ENCODE measurements at regions not wholly inside any gene's neighbourhood (a gene's known extent, or its start where the extent isn't known, plus 50 kb on each side); places are given as distances from the start of the nearest gene placed in this dataset.

GRCh38 chr7:54115028-54115763, 427.0 kb upstream of the VSTM2A start:
- intact Hi-C loops (cut with DNase I; ENCODE audit: low total_unique reads), result no loop called here
- H3K27ac ChIP-seq, result no peak overlapping the region
- no peaks in the 10 kb centered on the region for H3K9me3 ChIP-seq
- H3K27me3 ChIP-seq, result no peaks in the 10 kb centered on the region
- no peaks in the 10 kb centered on the region for H3K4me1 ChIP-seq
- H3K36me3 ChIP-seq (ENCODE audit: low read depth, missing control alignments), result no peaks in the 10 kb centered on the region
- TF ChIP-seq CTCF (IDR thresholded peaks at IDR 0.05) (no peak), POLR2A (IDR thresholded peaks at IDR 0.05) (no peak)
- WGBS, 2 donors, result 88 to 90% methylated on average over 4 to 9 of the region's 9 CpGs
- H3K4me3 ChIP-seq, result no peak overlapping the region
- DNase-seq, result no peak

GRCh38 chr7:54116956-54117355, 425.2 kb upstream of the VSTM2A start:
- TF ChIP-seq POLR2A (IDR thresholded peaks at IDR 0.05), result no peak
- TF ChIP-seq CTCF (IDR thresholded peaks at IDR 0.05), result no peak
- 70 to 83% methylated on average over 2 of the region's 2 CpGs for WGBS, 2 donors
- no peaks in the 10 kb centered on the region for H3K4me1 ChIP-seq
- DNase-seq, result no peak
- no peaks in the 10 kb centered on the region for H3K9me3 ChIP-seq
- H3K4me3 ChIP-seq, result no peak overlapping the region
- intact Hi-C loops (cut with DNase I; ENCODE audit: low total_unique reads), result no loop called here
- H3K27ac ChIP-seq, result no peak overlapping the region
- H3K36me3 ChIP-seq (ENCODE audit: low read depth, missing control alignments), result no peaks in the 10 kb centered on the region
- H3K27me3 ChIP-seq, result no peaks in the 10 kb centered on the region

- no peaks in the 10 kb centered on the region for H3K9me3 ChIP-seq
- H3K27me3 ChIP-seq, result no peaks in the 10 kb centered on the region
- no peaks in the 10 kb centered on the region for H3K4me1 ChIP-seq
- no peak overlapping the region for H3K4me3 ChIP-seq
- no peaks in the 10 kb centered on the region for H3K36me3 ChIP-seq (ENCODE audit: low read depth, missing control alignments)
- intact Hi-C loops (cut with DNase I; ENCODE audit: low total_unique reads), result no loop called here
- H3K27ac ChIP-seq, result no peak overlapping the region
- DNase-seq, result no peak
- TF ChIP-seq CTCF (IDR thresholded peaks at IDR 0.05) (no peak), POLR2A (IDR thresholded peaks at IDR 0.05) (no peak)
Measured at GRCh38 chr7:54129035-54129434, 413.1 kb upstream of the VSTM2A start.

GRCh38 chr7:54141576-54141975, 400.6 kb upstream of the VSTM2A start:
- Histone ChIP-seq H3K4me1 (no peaks in the 10 kb centered on the region), H3K27ac (no peak overlapping the region), H3K36me3 (ENCODE audit: low read depth, missing control alignments) (no peaks in the 10 kb centered on the region), H3K27me3 (no peaks in the 10 kb centered on the region), H3K9me3 (no peaks in the 10 kb centered on the region), H3K4me3 (no peak overlapping the region)
- no peak for DNase-seq
- intact Hi-C loops (cut with DNase I; ENCODE audit: low total_unique reads), result no loop called here
- no peak for TF ChIP-seq CTCF (IDR thresholded peaks at IDR 0.05)
- TF ChIP-seq POLR2A (IDR thresholded peaks at IDR 0.05), result no peak

- H3K27ac ChIP-seq, result no peak overlapping the region
- no peaks in the 10 kb centered on the region for H3K36me3 ChIP-seq (ENCODE audit: low read depth, missing control alignments)
- TF ChIP-seq CTCF (IDR thresholded peaks at IDR 0.05), result no peak
- no peak for TF ChIP-seq POLR2A (IDR thresholded peaks at IDR 0.05)
- H3K27me3 ChIP-seq, result no peaks in the 10 kb centered on the region
- no peaks in the 10 kb centered on the region for H3K4me1 ChIP-seq
- 54 to 79% methylated on average over 8 of the region's 8 CpGs for WGBS, 2 donors
- intact Hi-C loops (cut with DNase I; ENCODE audit: low total_unique reads), result no loop called here
- no peak for DNase-seq
- no peak overlapping the region for H3K4me3 ChIP-seq
- H3K9me3 ChIP-seq, result no peaks in the 10 kb centered on the region
Measured at GRCh38 chr7:54145716-54146115, 396.5 kb upstream of the VSTM2A start.
